Pons (tissue), 1 donor: ENCODE measurements at regions not wholly inside any gene's neighbourhood (a gene's known extent, or its start where the extent isn't known, plus 50 kb on each side); places are given as distances from the start of the nearest gene placed in this dataset.

Source experiments
- DNase-seq: peaks from one replicate; pipeline ENCODE4 v3.0.0-alpha.2; 2016; ENCODE audit warnings: low spot score

- DNase-seq, result no peak
These were observed 149.5 kb downstream of the C9orf50 start for GRCh38 chr9:129471201-129472019.

GRCh38 chr9:129469988-129470316 is 150.9 kb downstream of the C9orf50 start:
- DNase-seq, result no peak

DNA sequence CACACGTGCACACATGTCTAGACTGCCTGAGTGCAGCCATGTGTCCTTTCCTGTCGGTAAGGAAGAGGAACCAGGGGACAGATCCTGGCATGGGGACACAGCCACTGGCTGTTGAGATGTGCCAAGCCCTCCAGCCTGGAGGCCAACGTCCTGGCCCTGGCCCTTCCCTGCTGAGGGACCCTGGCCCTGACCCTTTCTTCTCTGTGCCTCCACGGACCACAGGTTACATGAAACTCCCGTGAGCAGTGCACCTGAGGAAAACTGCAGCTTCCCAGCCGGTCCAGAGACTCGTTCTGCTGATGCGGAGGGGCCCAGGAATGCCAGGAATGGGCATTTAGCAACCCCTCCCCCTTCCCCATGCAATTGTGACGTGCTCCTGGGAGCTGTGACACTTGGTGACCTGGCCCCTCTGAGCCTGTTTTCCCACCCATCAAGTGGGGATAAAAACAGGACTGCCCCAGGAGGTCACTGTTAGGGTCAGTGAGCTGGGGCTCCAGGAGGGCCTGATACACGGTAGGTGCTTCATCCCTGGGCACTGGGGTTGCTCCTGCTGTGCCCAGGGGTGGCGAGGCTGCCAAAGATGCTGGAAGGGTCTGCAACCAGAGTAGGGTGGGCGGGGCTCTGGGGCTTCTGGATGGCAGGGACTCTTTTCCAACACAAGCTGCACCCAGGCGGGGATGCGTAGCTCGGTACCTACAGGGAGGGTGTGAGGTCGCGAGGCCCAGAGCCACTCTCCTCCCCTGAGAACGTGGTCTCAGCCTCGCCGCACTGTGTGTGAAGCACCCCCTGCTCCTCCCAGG is 151.5 kb downstream of the C9orf50 start:
- no peak for DNase-seq

DNA sequence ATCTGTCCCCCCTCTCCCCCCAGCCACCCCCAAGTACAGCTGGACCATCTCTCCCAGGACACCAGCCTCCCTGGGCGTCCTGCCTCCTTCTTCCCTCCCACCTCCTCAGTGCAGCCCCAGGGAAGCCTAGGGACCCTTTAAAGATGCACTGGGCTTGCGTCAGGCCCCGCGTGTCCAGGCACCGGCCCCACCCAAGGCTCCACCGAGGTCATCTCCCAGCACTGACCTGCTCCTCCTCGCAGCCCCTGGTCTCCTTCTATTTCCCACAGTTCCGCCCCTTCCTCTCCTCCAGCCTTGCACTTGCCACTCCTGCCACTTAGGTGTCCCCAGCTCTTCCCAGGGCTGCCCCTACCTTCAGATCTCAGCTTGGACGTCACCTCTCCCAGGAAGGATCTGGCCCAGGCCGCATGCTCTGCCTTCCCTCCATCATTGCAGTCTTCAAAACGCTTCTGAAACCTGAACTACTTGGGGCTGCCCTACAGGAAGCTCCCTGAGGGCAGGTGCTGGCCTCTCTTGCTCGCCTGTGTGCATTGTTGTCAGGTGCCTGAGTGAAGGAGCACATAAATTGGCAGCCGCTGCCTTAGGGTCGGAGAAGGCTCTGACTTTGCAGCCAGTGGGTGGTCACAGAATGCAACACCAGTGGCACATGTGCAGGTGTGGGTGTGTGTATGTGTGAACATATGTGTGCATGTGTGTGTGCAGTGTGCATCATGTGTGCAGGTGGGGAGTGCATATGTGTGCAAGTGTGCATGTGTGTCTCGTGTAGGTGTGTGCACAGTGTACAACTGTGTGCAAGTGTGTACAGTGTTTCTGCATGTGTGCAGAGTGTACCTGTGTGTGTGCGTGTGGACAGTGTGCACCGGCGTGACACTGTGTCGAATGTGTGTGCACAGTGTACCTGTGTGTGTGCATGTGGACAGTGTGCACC is 152.9 kb downstream of the C9orf50 start:
- DNase-seq, result no peak

GRCh38 chr9:129467004-129467588 is 153.8 kb downstream of the C9orf50 start:
- no peak for DNase-seq

DNA sequence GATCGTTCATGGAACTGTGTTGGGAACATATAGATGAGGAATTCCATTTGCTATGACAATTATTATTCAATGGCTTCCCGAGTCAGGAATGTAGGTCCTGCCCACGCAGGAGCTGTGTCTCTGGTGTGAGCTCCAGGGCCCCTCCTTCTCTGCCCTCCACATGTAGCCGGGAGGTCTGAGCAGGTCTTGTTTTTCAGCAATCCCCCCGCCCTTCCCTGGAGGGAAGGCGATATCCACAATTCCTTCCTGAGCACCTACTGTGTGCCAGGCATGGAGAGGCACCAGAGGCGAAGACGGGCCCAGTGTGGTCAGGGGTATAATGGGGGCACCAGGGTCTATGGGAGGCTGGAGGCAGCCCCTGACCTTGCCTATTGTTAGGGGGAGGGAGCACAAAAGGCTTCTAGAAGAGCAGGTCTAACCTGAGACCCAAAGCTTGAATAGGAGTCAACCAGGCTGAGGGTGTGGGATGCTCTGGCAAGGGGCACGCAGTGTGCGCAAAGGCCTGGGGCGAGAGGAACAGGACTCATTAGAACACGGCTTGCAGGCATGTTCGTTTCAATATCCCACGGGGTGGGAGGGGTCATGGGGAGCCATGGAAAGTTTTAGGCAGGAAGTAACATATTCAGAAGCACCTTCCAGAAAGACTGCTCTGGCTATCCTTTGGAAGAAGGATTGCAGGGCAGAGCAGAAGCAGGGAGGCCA is 154.9 kb downstream of the C9orf50 start:
- no peak for DNase-seq

DNA sequence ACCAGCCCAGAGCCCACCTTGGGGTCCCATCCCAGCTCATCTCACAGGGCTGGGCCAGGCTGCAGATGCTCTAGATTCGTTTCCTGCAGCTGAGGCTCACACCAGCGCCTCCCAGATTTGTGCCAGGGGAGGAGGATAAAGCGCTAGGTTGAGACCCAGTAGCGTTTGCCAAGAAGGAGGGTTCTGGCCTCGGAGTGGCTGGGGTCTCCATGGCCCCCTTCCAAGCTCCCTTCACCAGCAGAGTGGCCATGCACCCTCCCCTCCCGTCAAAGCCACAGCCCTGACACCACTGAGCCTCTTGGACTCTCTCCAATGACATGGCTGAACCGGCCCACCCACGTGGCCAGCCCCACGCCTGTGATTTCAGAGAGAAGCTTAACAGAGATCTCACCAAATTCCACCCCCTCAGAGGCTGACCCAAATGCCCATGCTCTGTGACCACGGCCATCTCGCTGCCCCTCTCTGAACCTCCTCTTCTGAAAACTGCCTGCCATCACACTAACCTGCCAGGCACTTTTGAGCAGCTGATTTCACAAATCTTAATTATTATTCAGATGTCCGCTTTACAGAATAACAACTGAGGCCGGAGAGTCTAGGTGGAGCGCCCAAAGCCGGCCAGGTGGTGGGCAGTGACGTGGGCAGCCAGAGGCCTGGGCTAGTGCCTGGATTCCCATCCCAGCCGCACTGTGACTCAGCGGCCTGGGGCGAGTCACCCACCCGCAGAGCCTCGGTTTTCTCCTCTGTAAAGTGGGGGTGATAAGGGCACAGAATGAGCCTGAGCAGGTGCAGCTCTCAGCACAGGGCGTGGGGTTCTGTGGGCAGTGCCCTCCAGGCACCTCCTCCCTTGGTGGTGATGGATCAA is 155.7 kb downstream of the C9orf50 start:
- DNase-seq, result no peak

DNA sequence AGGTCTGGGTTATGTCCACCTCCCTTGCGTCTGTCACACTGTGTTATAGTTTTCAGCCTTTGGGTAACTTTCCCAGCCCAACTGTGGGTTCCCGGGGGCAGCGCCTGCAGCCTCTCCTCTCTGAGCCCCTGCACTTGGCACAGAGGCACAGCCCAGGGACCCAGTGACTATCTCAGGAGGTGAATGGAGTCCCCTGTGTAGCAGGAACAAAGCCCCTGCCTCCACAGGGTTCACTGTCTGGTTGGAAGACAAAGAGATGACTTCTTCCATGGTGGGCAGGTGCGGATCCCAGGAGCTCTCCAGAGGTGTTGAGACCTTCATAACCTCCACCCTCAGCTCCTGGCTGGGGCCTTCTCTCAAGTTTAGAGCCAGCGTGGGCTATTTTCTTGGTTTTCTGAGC is 156.9 kb downstream of the C9orf50 start:
- no peak for DNase-seq

DNA sequence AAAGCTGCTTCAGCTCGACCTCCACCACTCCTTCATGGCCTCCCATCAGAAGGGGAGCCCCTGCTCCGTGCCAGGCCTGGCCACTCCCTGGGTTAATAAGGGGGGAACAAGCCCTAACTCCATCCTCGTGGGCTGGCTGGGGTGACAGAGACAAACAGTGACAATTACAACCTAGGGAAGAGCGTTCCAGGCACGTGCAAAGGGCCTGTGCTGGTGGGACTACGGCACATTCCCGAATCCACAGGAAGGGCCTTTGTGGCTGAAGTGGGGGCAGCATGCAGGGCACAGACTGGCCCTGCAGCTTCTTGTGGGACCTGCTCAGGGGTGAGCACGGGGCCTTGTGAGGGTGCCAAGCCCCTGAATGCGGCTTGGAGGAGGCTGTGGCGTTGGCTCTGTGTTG is 157.4 kb downstream of the C9orf50 start:
- no peak for DNase-seq

DNA sequence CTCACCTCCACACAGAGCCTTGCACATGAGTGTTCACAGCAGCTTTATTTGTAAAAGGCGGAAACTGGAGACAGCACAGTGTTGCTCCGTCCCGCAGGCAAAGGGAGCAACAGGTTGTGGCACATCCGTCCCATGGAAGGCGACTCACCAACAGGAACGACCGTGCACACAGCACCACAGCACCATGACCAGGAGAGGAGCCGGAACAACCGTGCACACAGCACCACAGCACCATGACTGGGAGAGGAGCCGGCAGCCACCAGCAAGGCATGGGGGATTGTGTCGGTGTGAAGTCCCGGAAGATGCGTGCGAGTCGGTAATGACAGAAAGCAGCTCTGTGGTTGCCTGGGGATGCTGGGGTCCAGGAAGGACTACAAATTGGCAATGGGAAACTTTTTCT is 158.5 kb downstream of the C9orf50 start:
- no peak for DNase-seq

GRCh38 chr9:129460323-129461261 is 160.3 kb downstream of the C9orf50 start:
- peak; percentile 98 for DNase-seq

DNA sequence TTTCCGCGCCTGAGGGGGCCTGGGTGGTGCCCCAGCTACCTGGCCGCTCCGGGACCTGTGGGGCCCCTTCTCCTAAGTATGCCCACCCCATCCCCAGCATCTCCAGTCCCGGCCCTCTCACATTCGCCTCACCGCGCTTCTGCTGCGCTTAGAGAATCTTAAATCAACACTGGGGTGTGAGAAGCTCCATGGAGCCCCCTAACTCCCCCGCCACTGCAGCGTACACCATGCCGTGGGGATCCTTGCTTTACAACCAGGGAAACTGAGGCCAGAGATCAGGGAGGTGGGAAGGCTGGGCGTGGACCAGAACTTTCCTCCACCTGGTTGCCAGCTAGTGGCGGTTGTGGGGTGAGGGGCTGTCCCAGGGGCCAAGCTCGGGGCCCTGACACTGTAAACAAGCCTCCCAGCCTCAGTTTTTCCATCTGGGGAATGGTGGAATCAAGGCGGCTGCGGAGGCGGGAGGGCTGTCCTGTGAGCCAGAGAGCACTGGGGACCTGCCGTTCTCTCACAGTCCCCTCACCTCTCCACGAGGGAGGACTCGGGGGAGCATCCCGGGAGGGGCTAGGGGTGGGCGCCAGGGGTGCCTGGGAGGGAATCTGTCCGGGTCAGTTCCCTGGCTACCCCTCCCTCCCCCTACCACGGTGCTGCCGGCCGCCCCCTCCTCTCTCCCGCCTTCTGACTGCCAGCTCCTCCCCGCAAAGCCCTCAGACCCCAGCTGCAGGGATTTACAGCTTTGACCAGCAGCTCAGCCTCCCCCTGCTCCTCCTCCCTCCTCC is 161.2 kb downstream of the C9orf50 start:
- DNase-seq, result no peak

DNA sequence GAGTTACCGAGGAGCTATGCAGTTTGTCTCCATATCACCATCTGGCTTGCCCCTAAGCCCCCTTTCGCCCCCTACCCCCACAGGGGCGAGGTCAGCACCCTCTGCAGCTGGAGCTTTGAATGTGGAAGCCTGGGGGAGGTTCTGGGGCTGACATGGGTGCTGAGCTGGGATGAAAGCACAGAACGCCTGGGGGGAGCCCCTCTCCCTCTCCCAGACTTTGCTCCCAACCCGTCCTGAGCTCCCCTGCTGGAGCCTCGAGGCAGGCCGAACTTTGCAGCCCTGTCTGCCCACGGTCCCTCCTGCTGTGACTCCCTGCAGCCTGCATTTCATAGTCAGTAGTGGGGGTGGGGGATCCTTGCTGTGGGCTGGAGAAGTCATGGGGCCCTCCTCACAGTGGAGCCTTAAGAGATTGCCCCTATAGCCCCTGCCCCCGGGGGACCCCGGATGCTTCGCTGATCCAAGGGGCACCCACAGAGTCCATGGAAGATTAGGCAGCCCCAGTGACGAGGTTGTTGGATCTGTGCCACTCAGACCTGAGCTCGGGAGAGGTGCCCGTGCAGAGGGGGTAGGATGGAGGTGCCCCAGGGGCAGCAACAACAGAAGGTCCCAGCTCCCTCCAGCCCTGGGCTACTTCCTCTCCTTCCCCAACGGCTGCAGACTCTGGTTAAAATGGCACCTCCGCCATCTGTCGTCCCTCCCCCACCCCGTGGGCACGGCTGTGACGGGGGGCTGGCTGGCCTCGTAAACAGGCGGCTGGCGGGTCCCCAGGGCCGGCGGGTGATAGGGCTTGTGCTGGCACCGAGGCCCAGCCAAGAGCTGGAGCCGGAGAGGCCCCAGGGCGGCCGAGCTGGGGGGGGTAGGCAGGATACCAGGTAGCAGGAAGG is 162.0 kb downstream of the C9orf50 start:
- DNase-seq, result no peak

DNA sequence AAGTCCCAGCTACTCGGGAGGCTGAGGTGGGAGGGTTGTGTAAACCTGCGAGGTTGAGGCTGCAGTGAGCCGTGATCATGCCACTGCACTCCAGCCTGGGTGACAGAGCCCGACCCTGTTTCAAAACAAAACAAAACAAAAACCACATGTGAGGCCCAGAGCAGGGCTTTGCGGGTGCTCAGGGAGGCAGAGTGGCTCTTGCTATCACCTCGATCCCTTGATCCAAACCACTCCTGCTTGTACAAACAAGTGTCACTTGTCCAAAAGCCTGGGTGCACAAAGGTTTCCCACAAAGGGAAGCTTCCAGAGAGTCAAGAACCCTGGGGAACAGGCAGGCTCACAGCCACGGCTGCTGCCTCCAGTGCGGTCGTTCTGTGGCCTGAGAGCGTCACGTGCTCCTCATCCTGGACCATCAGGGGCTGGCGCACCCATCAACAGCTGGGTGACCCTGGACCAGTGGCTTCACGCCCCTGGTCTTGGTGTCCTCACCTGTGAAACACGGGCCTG is 162.7 kb downstream of the C9orf50 start:
- DNase-seq, result peak; percentile 63

DNA sequence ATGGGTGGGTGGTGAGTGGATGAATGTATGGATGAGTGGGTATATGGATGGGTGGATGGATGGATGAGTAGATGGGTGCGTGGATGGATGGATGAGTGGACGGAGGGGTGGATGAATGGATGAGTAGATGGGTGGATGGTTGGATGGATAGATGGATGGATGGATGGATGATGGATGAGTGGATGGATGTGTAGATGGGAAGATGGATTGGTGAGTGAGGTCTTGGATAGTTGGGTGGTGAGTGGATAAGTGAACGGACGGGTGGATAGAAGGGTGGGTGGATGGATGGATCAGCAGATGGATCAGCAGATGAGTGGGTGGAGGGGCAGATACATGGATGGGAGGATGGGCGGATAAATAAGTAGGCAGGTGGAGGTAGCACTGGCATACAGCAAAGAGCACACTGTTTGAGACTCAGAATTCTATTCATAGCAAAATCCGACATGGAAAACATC is 163.5 kb downstream of the C9orf50 start:
- DNase-seq, result no peak

DNA sequence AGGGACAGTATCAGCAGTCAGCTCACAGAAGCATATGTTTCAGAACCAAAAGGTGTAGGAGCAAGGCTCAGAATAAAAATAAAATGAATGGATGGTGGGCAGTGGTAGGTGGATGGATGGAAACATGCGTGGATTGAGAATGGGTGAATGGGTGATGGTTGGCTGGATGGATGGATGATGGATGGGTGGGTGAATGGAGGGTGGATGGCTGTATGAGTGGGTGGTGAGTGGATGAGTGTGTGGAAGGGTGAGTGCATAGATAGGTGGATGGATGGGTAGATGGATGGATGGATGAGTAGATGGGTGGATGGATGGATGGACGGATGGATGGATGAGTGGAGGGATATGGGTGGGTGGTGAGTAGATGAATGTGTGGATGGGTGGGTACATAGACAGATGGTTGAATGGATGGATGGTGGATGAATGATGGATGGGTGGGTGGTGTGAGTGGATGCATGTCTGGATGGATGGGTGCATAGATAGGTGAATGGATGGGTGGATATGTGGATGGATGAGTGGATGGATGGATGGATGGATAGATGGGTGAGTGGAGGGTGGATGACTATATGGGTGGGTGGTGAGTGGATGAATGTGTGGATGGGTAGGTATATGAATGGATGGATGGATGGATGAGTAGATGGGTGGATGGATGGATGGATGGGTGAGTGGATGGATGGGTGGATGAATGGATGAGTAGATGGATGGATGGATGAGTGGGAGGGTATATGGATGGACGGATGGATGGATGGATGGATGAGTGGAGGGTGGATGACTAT is 164.2 kb downstream of the C9orf50 start:
- no peak for DNase-seq
